ENCODE measurements at regions not wholly inside any gene's neighbourhood (a gene's known extent, or its start where the extent isn't known, plus 50 kb on each side); places are given as distances from the start of the nearest gene placed in this dataset.

DNA sequence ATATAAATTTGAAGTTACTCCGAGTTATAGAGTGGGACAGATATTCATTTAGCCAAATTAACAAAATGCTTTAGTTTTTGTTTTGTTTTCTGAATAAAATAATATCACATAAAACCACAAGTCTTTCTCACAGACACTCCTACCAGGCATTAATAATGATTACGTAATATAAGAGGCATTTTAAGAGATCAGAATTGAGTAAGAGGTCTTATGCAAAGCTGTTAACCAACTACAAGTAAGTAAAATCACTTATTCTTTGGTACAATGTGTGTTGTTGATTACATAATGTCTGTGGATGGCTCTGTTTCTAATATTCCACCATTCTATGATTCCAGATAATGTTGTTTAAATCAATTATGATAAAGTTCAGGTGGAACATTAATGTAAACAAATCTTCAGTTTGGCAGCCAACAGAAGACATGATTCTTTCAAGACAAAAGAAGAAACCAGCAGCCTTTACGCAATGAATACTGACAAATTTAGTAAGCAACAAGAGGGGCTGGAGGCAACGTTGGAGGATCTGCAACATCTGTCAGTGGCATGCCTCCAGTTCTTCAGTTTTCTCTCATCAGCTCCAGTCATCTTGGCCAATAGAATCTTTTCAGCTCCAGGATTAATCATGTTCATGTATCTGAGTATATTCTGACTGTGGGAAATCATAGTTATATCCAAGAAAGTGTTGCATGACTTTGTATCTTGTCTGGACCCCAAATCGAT, 403.8 kb downstream of the SLITRK5 start:
- TF ChIP-seq, protein P1, sequence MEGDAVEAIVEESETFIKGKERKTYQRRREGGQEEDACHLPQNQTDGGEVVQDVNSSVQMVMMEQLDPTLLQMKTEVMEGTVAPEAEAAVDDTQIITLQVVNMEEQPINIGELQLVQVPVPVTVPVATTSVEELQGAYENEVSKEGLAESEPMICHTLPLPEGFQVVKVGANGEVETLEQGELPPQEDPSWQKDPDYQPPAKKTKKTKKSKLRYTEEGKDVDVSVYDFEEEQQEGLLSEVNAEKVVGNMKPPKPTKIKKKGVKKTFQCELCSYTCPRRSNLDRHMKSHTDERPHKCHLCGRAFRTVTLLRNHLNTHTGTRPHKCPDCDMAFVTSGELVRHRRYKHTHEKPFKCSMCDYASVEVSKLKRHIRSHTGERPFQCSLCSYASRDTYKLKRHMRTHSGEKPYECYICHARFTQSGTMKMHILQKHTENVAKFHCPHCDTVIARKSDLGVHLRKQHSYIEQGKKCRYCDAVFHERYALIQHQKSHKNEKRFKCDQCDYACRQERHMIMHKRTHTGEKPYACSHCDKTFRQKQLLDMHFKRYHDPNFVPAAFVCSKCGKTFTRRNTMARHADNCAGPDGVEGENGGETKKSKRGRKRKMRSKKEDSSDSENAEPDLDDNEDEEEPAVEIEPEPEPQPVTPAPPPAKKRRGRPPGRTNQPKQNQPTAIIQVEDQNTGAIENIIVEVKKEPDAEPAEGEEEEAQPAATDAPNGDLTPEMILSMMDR (IDR thresholded peaks at IDR 0.05; ENCODE audit: insufficient read depth, low read length), result no peak
- TF ChIP-seq, protein P2, sequence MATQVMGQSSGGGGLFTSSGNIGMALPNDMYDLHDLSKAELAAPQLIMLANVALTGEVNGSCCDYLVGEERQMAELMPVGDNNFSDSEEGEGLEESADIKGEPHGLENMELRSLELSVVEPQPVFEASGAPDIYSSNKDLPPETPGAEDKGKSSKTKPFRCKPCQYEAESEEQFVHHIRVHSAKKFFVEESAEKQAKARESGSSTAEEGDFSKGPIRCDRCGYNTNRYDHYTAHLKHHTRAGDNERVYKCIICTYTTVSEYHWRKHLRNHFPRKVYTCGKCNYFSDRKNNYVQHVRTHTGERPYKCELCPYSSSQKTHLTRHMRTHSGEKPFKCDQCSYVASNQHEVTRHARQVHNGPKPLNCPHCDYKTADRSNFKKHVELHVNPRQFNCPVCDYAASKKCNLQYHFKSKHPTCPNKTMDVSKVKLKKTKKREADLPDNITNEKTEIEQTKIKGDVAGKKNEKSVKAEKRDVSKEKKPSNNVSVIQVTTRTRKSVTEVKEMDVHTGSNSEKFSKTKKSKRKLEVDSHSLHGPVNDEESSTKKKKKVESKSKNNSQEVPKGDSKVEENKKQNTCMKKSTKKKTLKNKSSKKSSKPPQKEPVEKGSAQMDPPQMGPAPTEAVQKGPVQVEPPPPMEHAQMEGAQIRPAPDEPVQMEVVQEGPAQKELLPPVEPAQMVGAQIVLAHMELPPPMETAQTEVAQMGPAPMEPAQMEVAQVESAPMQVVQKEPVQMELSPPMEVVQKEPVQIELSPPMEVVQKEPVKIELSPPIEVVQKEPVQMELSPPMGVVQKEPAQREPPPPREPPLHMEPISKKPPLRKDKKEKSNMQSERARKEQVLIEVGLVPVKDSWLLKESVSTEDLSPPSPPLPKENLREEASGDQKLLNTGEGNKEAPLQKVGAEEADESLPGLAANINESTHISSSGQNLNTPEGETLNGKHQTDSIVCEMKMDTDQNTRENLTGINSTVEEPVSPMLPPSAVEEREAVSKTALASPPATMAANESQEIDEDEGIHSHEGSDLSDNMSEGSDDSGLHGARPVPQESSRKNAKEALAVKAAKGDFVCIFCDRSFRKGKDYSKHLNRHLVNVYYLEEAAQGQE (IDR thresholded peaks at IDR 0.05; ENCODE audit: insufficient replicate concordance, low read depth), result no peak
- TF ChIP-seq POLR2AphosphoS5 (IDR thresholded peaks at IDR 0.05; ENCODE audit: low read depth) (no peak), SPI1 (IDR thresholded peaks at IDR 0.05; ENCODE audit: borderline replicate concordance, low read depth) (no peak), GABPA (IDR thresholded peaks at IDR 0.05; ENCODE audit: low read depth) (no peak)
